CD4-positive, alpha-beta T cell treated with Interleukin-12 subunit alpha and Interleukin-12 subunit beta, for 1 hour (primary cell): ENCODE measurements at regions not wholly inside any gene's neighbourhood (a gene's known extent, or its start where the extent isn't known, plus 50 kb on each side); places are given as distances from the start of the nearest gene placed in this dataset.
"Not testable (repeated sequence)": the region's sequence is repeated elsewhere in the genome, so short reads cannot be mapped to it uniquely, and the experiment has no call there.

Source experiments
- DNase-seq: peaks from one replicate; pipeline ENCODE4 v3.0.0-alpha.2; 2020

DNA sequence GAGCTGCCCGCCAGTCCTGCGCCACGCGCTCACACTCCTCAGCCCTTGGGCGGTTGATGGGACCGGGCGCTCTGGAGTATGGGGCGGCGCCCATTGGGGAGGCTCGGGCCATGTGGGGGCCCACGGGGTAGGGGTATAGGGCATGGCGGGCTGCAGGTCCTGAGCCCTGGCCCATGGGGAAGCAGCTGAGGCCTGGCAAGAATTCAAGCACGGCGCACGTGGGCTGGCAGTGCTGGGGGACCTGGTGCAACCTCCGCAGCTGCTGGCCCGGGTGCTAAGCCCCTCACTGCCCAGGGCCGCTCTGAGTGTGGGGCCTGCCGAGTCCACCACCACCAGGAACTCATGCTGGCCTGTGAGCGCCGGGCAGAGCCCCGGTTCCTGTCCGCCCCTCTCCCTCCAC lies 229.6 kb upstream of the ZNF608 start:
- no peak for DNase-seq

DNA sequence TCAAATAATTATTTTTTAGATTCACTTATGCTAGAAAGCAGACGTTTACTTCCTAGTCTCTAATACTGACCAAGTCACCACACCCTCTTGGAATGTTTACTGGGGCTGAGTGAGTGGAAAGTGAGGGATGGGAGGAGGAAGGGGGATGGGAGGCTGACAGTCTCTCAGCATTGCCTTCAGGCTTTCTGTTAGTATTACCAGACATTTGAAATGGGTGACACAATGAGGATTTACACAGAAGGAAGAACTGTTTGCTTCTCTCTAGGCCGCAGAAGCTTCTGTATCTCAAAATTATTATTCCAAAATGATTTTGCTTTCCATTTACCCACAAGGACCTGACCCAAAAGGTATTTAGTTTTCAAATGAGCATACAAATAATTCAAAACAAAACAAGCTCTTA lies 232.8 kb upstream of the ZNF608 start:
- DNase-seq = no peak

DNA sequence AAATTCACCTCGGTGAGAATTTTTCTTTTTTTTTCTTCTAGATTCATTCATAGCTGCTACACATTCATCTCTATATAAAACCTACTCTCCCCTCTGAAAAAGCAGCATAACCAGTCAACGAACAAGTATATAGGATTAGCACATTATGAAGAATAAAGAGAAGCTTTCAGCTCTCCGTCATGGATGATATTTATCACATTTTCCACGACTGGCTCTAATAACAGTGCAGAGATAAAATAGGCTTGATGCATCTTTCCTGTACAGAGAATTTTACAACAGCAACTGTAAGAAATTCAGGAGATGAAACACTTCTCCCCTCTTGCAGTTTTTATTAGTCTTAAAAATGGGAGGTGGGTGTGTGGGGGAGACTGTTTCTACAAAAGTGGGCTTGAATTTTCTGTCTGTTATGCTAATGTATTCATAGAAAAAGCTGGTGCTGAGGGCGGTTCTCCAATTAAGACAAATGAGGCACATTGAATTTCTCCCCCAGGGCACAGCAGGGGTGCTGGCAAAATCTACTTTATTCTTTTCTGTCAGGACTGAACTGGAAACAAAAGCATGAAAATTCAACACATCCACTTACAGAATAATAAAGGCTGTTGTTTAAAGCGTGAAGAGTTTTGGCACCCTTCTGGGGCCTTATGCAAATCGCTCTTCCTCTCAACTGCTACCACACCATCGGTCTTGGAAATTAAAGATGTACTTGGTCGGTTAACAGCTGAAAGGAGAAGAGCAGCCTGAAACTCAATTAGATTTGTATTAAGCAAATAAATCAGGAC lies 233.9 kb upstream of the ZNF608 start:
- no peak for DNase-seq

DNA sequence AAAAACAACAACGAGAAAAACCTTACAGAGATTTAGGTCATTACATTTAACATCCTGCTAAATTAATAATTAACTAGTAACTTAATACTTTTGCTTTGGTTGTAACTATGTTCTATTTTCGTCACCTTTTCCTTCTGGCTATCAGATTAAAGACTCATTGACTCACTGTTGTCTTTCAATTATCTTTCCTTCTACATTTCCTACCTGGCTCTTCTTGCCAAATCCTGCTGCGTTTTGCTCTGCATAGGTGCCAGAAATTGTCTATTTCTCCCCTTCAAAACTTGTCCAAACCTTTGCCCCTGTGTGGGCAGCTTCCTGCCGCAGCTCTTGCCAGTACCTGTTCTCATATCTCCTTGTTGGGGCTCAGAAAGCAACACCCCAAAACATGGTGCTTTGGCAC lies 235.5 kb upstream of the ZNF608 start:
- no peak for DNase-seq

DNA sequence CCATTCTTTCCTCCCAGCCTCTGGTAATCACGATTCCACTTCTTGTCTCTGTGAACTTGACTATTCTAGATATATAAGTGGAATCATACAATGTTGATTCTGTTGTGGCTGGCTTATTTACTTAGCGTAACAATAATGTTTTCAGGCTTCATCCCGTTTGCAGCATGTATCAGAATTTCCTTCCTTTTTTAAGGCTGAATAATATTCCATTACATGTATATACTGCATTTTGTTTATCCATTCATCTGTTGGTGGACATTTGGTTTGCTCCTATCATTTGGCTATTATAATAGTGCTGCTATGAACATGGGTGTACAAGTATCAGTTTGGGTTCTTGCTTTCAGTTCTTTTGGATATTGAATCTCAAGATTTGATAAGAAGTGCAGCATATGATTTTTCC lies 239.7 kb upstream of the ZNF608 start:
- no peak for DNase-seq

DNA sequence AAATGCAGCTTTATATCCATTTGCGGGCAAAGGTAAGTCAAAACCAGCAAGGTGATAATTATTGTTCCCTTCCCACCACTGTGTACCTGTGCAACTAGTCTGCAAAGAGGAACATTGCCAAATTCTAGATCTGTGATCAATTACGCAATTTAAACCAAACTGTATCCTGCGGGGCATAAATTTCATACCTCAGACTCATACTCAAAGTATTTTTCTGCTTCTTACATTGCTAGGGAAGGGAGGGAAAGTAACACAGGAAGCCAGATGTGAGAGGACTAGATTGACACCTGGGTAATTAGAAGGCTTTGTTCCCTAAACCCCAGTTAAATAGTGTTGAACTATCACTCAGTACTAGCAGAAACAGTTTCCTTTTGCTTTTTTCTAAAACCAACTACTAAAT lies 240.2 kb upstream of the ZNF608 start:
- DNase-seq = no peak

DNA sequence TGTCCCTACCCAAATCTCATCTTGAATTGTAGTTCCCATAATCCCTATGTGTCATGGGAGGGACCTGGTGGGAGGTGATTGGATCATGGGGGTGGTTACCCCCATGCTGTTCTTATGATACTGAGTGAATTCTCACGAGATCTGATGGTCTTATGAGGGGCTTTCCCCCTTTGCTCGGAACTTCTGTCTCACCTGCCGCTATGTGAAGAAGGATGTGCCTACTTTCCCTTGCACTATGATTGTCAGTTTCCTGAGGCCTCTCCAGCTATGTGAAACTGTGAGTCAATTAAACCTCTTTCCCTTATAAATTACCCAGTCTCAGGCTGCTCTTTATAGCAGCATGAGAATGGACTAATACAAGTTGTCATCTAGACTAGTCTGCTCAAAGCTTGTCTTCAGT lies 241.3 kb upstream of the ZNF608 start:
- not testable (repeated sequence) for DNase-seq

DNA sequence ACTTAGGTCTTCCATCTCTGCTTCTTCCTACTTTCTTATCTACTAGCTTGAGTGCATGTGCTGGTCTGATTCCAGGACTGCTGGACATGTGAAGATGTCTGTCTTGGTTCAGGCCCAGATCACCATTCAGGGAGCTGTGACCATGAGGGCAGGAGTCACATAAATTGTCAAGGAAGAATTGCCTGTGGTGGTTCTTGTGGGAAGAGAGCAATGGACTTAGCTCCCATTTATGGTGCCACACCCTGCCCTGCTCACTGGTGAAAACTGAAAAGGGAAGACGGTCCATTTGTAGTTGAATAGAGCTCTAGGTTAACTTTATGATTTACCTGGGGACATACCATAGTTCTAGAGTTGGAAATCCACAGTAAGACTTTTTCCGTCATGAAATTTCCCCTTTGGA lies 244.3 kb upstream of the ZNF608 start:
- DNase-seq = no peak

DNA sequence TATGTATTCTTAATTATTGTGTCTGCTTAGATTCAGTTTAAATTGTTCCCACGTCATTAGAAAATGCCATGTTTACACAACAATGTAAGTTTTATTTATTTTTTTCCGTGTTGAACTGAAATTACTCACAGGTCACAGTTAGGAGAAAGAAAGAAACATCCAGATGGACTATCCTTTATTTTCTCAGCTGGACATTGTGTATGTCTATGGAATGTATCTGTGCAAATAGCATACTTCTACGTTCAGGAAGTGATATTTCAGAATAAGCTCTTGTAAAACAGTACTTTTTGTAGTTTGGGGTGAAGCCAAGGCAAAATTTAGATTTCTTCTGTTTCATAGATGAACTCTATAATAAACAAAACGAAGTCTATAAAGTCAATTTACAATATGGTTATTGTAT lies 249.0 kb upstream of the ZNF608 start:
- DNase-seq = no peak

DNA sequence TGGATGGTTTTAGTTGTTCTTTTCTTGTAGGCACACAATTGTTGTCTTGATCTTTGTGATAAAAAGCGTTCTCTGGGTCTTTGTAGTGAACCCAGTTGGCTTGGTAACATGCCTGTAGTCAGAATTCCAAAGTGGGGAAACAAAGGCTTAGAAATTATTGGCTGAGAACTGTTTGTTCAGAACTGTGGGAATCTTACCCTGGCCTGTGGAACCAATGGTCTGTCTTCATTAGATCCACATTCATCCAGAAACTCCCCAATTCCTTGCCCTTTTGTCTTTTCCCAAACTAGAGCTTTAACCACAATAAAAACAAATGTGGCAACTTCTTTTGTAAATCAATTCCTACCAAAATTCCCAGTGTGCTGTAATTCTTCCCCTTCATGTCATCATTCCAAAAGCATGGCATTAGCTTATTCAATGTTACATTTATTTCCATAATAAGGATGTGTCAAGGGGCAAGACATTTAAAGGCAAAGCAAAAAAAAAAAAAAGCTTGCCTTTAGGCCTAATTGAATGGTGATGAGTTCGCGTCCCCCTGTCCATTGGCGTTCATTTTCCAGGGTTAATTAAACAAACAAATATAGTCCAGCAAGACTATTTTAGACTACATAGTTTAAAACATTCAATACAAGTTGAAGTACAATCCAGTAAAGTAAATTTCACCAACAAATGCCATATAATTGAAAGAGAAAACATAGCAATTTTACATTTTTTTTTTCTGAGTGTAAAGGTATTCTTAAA lies 249.8 kb upstream of the ZNF608 start:
- DNase-seq = no peak

DNA sequence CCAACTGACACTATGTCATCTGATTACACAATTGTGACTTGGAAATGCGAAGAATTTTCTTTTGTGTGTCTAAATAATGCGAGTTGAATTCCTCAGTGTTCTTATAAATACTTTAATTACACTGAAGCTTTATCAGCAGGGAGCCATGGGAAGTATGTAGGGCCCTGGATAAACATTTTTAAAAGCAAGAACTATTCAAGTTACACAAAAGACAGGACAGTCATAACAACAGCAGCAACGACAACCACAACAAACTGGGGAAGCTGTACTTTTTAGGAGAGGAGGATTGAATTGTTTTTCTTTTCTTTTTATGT lies 250.3 kb upstream of the ZNF608 start:
- DNase-seq = no peak

DNA sequence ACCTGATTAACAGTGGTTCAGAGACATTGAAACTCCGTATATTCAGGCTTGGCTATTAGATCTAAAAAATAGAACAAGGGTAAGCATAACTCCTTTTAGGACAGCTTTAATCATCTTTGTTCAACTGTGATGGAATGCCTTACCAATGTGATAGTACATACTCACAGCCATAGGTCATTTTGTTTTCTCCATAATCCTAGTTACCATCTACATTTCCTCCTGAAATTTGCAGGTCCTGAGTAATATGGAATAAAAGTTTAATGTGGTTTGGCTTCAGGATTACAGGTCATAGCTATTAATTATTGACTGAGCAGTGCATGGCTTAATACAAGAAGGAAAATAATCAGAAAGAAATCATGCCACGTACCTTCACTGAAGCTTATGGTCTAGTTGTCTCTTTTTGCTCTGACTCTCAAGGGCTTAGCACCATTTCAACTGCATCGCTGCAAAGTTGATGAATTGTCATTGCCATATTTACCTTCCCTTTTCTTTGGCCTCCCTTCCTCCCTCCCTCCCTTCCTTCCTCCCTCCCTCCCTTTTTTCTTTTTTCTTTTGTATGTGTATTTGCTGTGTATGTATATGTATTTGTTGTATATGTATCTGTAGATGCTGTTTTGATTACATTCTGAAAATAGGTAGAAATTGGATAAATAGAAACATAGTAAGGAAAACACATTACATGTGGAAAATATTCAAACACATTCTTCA lies 250.9 kb upstream of the ZNF608 start:
- no peak for DNase-seq

DNA sequence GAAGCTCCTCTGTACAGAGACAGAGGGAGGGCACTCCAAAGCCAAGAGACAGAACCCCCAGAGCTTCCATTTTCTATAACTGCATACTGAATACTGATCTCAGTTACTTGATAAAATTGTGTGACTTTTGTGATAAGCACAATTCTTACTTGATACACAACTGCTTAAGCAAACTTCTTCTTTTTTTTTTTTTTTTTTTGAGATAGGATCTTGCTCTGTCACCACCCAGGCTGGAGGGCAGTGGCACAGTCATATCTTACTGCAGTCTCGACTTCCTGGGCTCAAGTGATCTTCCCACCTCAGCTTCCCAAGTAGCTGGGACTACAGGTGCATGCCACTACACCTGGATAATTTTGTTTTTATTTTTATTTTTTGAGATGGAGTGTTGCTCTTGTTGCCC lies 252.1 kb upstream of the ZNF608 start:
- no peak for DNase-seq

DNA sequence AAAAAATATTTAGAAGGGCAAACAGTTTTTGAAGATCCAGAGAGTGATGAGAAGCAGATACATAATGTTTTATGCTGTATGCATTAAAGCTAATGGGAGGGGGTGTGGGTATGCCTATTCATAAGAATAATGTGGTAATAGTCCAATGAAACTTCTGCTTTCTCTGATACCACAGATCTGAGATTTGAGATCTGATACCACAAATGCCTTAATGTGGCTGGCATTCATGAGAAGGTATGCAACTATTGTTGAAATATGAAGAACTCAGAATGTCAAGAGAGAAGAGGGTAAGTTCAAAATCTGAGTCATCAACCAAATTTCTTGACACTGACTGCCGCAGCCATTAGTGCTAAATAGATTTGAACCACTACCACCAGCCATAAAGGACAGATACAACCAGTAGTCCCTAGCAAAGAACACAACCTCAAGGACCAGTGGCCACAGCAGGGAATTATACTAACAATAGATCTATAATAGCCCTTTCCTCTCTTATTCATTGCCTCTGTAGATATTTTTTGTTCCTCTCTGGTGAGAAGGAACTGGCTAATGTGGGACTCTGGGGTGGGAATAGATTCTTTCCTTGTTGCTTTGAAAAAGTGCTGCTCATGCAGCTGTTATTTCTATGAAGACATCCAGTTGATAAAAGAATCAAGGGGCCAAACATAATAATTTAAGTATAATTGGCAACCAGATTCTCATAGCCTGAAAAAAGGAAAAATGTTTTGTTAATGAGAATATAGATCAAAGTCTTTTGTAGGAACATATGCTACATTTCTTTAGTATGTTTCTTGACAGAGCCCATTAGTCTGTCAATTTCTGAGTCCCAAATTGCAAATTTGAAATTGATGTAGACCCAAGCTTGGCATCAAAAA lies 256.5 kb upstream of the ZNF608 start:
- no peak for DNase-seq

DNA sequence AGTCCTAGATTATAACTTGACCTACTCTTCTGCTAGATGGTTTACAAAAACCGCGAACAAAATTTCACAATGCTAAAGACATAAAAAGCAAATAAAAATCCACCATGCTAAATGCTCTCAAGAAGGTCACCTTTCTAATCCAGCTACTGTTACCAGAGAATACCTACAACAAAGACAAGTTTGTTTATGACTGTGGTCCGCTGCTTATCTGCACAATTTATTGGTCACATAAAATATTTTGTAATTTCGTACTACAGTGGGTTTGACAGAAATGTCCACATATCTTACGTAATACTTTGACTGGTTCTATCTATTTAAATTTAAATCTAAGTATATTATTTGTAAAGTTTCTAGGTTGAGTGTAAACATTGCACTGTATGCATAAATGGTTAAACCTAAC lies 257.6 kb upstream of the ZNF608 start:
- DNase-seq = no peak

DNA sequence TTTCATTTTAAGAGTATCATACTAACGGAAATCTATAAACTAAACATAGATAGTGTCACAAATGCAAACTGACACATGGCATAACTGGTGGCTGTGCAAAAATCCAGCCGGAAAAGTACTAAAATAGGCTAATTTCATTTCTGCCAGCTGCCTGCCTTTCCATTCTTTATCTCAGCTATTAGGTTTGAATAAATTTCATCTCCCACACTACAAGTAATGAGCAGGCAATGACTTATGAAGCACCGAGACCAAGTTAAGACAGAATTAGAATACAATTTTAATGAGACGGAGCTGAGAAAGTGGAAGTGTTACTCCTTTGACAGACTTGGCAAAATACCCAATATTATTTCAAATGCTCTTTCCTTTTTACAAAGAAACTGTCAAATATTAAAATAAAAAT lies 258.8 kb upstream of the ZNF608 start:
- DNase-seq = no peak

DNA sequence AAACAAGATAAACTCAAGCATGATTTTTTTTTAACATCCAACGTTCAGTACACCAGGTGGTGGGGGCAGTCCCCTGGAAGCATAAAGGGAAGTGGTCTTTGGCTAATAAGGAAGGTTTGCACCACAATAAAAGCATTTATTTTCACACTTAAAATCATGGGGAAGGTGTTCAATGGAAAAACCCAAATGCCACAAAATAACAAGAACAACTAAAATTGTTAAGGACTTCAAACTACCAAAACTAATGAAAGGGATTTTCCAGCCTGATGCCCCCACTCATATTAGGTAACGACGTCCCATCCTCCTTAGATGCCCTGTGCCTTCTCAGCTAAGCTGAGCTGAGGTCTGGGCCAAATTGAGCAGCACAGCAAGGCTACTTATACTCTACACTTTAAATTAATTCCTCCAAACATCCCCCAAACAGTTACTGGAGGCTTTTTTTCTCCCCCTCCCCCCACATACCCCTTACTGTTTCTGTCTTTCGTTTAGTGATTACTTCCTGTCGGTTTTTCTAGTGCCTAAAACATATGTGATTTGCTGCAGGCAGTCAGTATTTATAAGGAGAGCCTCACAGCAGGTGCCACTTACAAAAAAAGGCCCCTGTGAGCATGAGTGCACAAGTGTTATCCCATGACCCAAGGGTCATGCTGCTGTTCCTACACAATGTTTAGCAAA lies 259.7 kb upstream of the ZNF608 start:
- no peak for DNase-seq

DNA sequence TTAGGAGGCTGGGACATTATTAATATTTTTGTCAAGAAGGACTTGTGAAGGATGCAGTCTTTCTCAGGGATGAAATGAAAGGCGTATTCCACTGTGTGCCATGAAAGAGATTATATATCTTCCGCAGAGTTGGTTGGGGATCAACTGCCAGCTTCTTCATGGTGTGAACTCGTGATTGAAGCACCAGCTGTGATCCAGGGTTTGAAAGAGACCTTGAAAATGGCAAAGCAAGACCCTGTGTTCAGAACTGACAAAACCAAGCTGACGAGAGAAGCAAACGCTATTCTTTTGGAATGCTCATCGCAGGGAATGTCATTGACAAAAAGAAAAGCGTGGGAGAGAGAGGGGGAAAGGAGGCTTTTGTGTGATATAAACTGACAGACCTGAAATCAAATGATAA lies 263.9 kb upstream of the ZNF608 start:
- DNase-seq = no peak

DNA sequence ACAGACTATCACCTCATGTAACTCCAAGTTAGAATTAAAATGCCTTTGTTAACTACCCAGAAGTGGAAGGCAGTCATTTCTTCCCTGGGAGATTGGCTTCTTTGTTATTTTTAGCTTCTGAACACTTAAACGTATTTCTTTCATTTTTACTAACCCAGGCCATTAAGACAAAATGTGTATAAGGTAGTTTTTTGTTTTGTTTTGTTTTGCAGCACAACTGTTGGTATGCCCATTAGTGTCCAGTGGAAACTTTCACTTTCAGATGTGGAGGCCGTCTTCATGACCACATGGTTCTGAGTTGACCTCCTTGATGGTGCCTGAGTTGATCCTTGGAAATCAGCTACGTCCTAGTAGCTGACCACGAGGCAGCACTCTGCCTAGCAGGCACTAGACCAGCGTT lies 264.6 kb upstream of the ZNF608 start:
- no peak for DNase-seq

DNA sequence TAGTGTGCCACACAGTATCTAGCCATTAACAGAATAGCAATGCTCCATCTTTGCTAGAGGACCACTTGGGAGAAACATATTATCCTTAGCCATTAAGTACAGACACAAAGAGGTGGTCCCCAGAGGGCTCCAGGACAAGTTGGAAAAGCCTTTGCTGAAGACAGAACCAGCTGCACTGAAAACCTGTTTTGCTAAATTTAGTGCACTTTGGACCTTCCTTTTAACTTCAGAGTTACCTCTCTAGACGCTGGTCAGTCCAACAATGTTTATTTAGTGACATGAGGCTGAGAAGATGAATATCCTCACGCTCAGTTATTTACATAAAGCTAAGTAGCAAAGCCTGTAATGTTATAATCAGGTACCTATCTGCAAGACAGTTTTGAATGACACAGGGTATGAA lies 265.0 kb upstream of the ZNF608 start:
- no peak for DNase-seq

DNA sequence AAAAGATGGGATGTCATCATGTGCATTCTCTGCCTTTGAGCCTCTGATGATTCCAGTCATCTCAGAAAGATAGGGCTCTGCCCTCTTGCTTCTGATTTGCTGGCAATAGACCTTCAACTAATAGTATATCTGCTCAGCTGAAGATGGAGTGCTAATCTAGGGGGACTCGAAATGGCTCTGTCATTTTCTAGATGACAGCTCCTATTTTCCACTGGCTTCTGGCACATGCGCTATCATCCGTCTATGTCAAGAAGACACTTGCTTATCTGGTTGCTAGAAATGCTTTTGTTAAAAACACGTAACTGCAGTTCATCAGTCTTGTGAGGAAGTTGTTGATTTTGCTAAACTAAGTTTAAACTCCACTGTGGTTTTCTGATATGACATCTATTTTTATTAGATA lies 265.5 kb upstream of the ZNF608 start:
- no peak for DNase-seq

DNA sequence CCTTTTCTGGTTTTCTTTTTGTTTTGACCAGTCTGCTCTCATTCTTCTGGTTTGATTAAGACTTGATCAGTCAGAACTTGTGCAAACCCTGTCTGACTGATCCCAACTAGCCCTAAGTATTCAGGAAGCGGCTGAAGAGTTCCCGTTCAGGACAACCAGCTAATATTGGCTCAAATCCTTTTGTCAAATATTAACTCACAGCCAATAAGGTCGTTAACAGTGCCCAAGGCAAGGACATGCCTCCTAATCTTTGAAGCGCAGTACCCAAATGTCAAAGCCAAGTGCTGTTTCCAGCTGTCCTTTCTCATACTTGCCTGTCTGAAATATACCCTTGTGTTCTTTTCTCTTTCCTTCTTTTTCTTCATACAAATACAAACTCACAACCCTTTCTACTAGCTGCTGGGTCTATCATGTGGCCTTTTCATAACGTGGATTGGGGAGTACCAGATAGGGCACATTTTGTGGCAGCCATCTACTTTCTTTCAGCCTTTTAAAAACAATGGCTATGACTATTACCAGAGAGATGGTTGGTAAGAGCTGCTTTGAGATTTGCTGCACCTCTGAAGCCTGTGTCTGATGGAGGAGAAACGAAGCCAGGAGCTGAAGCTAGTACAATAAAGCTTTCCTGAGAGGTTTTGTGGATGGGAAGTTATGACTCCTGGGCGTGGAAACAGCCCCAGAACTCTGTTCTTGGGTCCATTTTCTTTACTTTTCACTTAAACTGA lies 266.4 kb upstream of the ZNF608 start:
- no peak for DNase-seq
